GM04503 (cell line): ENCODE measurements at regions not wholly inside any gene's neighbourhood (a gene's known extent, or its start where the extent isn't known, plus 50 kb on each side); places are given as distances from the start of the nearest gene placed in this dataset.

Experiments
- DNase-seq: peaks from one replicate; pipeline ENCODE4 v3.0.0-alpha.2; 2012; ENCODE audit warnings: low read depth

GRCh38 chr11:70650075-70650909 is 252.0 kb downstream of the CTTN start:
- DNase-seq: peak; percentile 4

DNA sequence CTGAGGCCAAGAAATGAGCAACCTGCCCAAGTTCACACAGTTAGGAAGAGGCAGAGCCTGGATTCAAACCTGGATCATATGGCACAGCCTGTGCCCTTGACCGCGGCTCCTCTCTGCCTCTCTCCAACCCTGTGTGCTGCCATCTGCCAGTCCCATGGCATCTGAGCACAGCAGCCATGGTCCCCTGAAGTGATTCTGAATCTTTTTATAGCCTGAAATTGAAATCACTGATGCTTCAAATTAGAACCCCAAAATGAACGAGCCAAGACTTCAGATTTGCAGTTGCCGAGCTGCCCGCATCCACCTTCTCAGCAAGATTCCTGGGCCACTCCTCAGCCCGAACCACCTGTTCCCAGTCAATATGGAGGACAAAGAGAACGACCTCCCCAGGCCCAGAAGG is 252.7 kb downstream of the CTTN start:
- DNase-seq: no peak

- DNase-seq: no peak
Measured at GRCh38 chr11:70654016-70654415, 255.7 kb downstream of the CTTN start.

DNA sequence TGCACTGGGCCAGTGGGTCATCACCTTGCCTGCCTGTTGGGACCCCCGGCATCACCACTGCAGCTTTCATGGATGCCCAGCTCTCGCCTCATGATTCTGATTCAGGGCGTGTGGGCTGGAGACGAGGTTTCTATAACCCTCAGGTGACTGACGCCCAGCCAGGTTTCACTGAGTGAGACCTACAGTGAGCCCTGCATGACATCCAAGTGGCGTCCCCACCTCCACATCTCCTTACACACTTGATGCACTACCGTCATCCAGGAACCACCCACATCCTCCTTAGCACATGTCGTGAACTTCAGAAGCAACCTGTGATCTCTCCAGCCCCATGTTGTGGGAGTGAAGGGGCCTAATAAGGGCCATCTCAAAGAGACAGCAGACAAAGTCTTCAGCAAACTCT is 257.5 kb downstream of the CTTN start:
- no peak for DNase-seq

DNA sequence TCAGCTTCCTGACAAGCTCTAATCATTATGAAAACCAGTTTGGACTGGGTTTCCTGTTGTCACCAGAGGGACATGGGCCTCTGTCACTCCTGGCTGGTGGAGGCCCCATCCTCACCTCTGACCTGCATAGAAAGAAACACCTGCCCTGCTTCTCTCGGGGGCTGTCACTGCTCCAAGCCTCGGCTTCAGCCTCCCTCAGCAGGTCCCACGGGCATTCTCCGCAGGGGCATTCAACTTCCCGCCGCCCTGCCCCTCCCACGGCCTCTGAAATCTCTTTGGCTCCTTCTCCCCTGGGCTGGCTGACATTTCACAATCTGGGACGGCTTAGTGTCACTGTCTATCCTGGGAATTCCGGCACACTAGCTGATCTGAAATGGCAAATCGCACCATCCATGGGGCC is 257.9 kb downstream of the CTTN start:
- no peak for DNase-seq

DNA sequence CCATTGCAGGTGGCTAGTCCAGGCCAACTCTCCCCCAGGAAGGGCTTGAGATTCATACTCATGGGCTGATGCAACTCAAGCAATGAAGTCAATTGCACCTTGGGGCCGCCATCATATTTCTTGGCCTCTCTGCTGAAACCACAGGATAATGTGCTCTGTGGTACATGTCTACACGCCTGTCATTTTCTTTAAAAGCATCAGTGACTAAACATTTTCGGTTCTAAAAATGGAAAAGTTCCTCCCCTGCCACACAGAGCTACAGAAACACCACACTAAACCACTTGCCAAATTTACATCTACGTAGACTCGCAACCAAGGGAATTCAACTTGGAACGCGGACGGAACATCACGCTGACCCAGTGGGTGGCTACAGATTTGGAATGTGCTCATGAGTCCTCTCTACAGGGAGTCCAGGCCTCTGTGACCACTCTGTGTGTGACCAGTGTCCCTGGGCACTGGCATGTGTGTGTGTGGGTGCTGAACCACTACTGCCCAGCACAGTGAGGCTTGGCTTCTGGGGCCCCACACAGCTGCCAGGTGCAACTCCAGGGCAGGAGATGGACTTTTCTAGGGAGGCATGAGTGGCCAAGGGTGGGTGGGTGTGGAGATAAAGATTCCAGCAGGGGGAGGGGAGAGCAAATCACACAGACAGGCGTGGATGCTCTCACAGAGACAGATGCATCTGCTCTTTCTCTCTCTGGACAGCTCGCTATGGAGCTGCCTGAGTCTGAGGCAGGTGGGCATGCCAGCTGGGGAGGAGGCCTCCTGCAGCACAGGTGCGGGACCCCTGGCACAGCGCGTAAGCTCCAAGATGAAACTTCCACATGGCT is 261.9 kb downstream of the CTTN start:
- DNase-seq: no peak

GRCh38 chr11:70660889-70661197 is 262.5 kb downstream of the CTTN start:
- DNase-seq: no peak

DNA sequence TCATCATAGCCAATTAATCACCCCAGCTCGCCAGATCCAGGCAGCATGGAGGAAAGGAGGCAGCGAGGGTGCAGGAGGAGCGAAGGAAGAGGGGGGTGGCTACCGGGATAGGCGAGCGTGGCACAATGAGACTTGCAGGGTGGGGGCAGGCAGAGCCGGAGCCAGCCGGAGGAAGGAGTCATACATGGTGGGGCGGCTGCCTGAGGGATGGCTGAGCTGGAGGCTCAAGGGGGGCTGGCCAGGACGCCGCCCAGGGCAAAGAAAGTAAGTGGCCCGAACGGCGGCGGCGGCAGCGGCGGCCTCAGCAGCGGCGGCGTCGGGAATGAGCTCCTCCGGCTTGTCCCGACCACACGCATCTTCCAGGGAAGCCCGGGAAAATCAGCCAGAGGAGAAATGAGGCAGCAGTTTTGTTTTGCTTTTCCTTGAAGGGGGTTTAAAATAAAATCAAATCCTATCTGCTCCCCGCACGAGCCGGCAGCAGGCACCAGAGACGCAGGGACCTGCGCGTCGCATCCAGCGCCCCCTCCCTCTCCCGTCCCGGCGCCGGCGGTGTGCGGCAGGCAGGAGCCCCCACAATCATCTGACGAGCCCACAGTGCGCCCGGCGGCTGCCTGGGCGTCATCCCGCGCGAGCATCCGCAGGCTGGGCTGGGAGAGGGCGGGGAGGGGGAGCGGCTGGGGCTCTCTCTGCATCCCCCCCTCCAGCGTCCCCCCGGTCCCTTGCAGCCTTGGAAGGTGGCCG is 263.6 kb downstream of the CTTN start:
- no peak for DNase-seq

DNA sequence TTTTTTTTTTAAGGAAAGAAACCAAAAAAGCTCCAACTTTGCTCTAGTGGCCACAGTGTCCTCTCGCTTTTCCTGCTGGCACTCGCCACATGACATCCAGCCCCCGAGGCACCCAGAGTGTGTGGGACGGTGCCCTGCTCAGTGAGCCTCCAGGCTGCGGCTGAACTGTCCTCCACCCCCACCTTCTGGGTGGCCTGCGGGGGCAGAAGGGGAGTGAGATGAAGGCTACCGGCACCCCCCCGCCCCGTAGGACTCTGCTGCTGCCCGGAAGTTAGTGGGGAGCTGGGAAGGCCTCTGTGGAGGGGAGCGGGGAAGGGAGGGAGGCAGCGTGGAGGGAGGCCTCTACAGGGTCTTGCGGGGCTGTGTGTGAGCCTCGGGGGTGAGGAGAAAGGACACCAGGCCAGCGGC is 264.4 kb downstream of the CTTN start:
- no peak for DNase-seq

GRCh38 chr11:70663815-70664214 is 265.5 kb downstream of the CTTN start:
- DNase-seq: no peak

DNA sequence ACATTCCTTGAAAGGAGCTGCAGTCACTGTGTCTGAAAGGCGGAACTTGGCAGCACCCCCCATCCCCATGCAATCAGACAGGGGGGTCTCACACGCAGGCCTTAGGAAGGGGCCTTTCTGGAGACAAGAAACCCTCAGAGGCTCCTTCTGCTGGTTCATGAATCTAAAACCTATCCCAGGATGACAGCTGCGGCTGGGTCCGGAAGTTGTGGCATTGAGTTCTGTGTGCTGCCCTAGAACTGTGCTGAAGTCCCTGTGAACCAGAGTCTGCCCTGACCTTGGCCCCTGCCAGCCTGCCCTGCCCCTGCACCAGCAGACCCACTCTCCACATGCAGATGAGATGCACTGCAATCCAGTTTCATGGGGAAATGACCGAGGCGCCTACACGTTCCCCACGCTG is 268.0 kb downstream of the CTTN start:
- DNase-seq: no peak

- DNase-seq: no peak
Measured at GRCh38 chr11:70667767-70668166, 269.4 kb downstream of the CTTN start.

DNA sequence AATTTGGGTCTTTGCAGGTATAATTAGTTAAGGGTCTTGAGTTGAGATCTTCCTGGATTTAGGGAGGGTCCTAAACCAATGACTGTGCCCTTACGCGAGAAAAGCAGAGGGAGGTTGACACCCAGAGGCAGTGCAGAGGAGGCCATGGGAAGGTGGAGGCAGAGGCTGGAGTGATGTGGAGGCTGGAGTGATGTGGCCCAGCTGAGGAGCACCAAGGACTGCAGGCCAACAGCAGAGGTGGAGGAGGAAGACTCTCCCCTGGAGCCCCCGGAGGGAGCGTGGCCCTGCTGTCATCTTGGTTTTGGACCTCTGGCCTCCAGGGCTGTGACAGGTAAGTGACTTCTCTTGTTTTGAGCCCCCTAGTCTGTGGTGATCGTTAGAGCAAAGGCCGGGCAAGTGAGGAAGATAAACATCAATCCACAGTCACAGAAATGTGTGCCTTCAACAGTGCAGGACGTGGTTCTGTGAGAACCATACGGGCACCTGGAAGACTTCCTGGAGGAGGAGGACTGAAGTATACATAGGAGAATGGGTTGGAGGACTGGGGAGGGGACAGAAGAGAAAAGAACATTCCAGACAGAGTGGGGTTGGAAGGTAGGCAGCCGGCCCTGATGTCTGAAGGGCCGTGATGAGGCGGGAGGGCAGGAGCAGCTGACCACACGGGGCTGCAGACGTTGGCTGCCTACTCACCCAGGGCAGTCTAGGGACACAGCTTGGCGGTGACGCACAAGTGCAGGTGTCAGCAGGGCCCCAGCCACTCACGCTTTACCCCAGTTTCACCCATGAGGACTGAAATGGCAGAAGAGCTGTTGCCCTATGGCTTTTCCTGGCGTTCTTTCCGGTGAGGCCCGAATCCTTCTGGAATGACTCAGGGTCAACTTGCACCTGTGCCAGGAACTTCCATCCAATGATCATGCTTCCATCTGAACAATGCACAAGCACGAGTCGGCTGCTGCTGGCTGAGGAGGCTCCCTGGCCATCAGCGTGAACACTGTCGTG is 270.2 kb downstream of the CTTN start:
- no peak for DNase-seq

DNA sequence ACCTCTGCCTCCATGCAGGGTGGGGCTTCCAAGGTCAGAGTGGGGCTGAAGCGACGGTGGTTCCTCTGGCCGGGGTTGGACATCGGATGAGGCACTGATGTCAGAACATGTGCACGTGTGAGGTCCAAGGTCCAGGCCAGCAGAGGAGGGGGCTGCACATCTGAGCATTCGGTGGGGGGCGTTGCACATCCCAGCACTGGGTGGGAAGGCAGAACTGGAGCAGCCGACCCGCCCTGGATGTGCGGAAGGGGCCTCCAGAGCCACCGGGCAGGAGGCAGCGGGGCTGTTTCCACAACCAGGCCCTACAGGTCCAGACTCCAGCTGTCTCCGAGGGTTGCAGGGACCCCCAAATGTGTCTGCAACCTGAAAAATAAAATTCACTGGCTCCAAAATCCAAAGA is 271.0 kb downstream of the CTTN start:
- no peak for DNase-seq

DNA sequence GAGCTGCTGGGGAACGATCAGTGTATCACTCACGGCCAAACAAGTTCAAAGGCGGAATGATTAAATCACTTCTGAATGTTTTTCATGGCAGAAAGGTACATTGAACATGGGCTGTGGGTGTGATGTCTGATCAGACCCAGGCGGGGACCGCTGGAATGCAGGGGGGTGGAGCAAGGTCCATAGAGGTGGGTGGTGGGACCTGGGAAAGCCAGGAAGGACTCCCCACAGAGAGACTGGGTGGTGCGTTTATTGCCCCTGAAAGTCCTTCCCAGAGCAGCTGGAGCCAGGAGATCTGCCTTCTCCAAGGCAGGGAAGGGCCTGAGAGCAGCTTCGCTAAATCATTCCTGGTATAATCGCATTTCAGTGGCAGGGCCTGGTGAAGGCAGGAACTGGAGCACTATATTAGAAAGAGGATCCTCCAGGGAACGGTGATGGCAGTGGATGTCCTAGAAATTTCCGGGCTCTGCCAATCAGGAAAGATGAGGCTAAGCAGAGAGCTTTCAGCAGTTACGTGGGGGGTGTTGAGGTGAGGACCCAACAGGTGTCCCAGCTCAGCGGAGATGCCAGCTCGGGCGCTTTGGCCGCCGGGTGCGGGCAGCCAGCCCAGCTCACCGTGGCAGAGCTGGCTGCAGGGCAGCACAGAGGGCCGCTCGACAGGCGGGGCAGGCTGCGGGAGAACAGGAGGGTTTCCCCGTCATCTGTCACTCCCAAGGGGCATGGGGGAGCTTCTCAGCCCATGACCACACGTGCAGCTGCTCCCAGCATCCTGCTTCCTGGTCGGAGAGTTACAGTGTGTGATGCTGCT is 271.7 kb downstream of the CTTN start:
- no peak for DNase-seq

- no peak for DNase-seq
Measured at GRCh38 chr11:70670676-70671034, 272.3 kb downstream of the CTTN start.

DNA sequence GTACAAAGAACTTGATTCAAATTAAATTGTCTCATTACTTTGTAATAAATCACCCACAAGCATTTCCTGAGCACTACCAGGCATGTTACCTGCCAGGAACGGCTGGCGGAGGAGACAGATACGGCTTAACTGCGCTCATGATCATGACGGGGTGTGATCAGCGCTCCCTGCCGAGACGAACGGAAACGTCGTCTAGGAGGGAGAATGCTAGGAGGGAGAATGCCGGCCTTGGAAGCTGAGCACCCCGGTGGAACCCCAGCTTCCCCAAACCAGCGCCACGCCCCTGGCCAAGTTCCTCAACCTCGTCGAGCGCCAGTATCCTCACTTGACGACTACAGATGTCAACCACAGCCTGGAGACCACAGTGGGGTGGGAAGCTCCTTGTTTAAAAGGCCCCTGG is 272.8 kb downstream of the CTTN start:
- no peak for DNase-seq

DNA sequence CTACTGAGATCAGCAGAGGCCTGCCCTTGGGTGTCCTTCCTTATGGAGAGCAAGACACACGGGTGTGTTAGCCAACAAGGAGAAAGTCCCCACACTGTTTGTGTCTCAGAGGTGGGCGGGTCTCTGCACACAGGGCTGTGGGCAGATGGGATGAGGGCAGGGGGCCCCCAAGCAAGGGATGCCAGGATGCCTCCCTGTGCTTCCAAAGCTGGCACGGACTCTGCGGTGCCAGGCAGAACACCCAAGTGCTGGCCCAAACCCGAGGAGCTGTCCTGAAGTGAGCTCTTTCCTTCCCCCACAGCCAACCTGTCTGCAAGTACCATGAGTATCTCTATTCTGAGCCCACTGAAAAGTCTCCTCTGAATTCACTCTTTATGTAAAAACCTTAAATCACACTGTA is 273.3 kb downstream of the CTTN start:
- DNase-seq: no peak

- no peak for DNase-seq
Measured at GRCh38 chr11:70672991-70673653, 274.8 kb downstream of the CTTN start.

DNA sequence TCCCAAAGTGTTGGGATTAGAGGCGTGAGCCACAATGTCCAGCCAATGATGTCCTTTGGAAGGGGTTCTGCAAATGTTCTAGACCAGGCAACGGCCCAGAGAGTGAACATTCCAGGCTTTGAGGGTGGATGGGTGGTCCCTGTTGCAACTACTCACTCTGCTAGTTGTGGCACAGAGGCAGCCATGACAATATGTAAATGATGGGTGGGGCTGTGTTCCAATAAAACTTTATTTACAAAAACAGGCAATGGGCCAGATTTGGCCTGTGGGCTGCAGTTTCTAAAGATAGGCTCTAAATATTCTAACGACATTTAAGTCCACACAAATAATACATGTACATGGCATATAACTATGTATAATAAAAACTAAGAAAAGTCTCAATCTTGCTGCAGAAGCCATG is 276.3 kb downstream of the CTTN start:
- DNase-seq: no peak
